ENCODE measurements at regions not wholly inside any gene's neighbourhood (a gene's known extent, or its start where the extent isn't known, plus 50 kb on each side); places are given as distances from the start of the nearest gene placed in this dataset.

GRCh38 chr9:75669721-75670120 lies 220.8 kb upstream of the PCSK5 start:
- Histone ChIP-seq H3K4me3 (replicated peaks in 1 of 2; ENCODE audit: low read depth in 1 of 2, low read length in 2 of 2) (no peak overlapping the region), H3K4me2 (ENCODE audit: low read length) (no peak overlapping the region), H3K4me1 (ENCODE audit: control insufficient read depth in 1 of 2, insufficient read depth in 2 of 2, low read length in 2 of 2) (no peaks in the 10 kb centered on the region), H3K9me3 (ENCODE audit: control insufficient read depth in 1 of 2, insufficient read depth in 1 of 2, low read depth in 1 of 2, low read length in 2 of 2) (no peaks in the 10 kb centered on the region), H3K36me3 (ENCODE audit: control insufficient read depth in 1 of 2, insufficient read depth in 2 of 2, low read length in 2 of 2) (no peaks in the 10 kb centered on the region), H3K79me2 (ENCODE audit: insufficient read depth, low read length) (no peaks in the 10 kb centered on the region), H3K27me3 (ENCODE audit: insufficient read depth, low read length) (peaks cover 36% of the 10 kb centered on the region), H3K9ac (ENCODE audit: low read length) (no peak overlapping the region), H3K9me2 (ENCODE audit: insufficient read depth) (no peaks in the 10 kb centered on the region), H4K20me1 (ENCODE audit: insufficient read depth) (no peaks in the 10 kb centered on the region), H3K27ac (ENCODE audit: low read depth, low read length) (no peak overlapping the region), H2AFZ (ENCODE audit: low read depth, low read length, poor library complexity, severe bottlenecking) (no peak overlapping the region)
- ATAC-seq (no peak), DNase-seq (ENCODE audit: low read depth, low spot score) (no peak)
- RAD21 ChIA-PET (ENCODE audit: low non-redundant PET in 1 of 2, low total read pairs in 2 of 2, uncharacterized antibody in 2 of 2, unreplicated experiment in 2 of 2) = no interaction called here
- TF ChIP-seq JUND (IDR thresholded peaks at IDR 0.05) (no peak), MAX (IDR thresholded peaks at IDR 0.05) (no peak), SRF (IDR thresholded peaks at IDR 0.05; ENCODE audit: low read depth) (no peak), EZH2phosphoT487 (IDR thresholded peaks at IDR 0.05; ENCODE audit: borderline replicate concordance) (no peak), CEBPB (IDR thresholded peaks at IDR 0.05; ENCODE audit: low read depth) (no peak), POLR2A (IDR thresholded peaks at IDR 0.05; ENCODE audit: borderline replicate concordance, extremely low read depth, insufficient read depth, insufficient read length) (no peak), YY1 (IDR thresholded peaks at IDR 0.05; ENCODE audit: extremely low read depth, insufficient replicate concordance, low read depth, low read length) (no peak)
- CTCF ChIA-PET = no interaction called here
- POLR2A ChIA-PET = no interaction called here
- no TSS peak for BruUV-seq (replicated peaks)
- intact Hi-C loops (cut with micrococcal nuclease) = no loop called here

- no peaks in the 10 kb centered on the region for H3K4me1 ChIP-seq (ENCODE audit: control insufficient read depth in 1 of 2, insufficient read depth in 2 of 2, low read length in 2 of 2)
- H4K20me1 ChIP-seq (ENCODE audit: insufficient read depth) = no peaks in the 10 kb centered on the region
- H3K79me2 ChIP-seq (ENCODE audit: insufficient read depth, low read length) = no peaks in the 10 kb centered on the region
- H3K27me3 ChIP-seq (ENCODE audit: insufficient read depth, low read length) = peaks cover 26% of the 10 kb centered on the region
- DNase-seq (ENCODE audit: low read depth, low spot score) (no peak), ATAC-seq (no peak)
- H3K9me2 ChIP-seq (ENCODE audit: insufficient read depth) = no peaks in the 10 kb centered on the region
- no peak overlapping the region for H3K9ac ChIP-seq (ENCODE audit: low read length)
- H2AFZ ChIP-seq (ENCODE audit: low read depth, low read length, poor library complexity, severe bottlenecking) = no peak overlapping the region
- ChIA-PET CTCF (no interaction called here), POLR2A (no interaction called here), RAD21 (ENCODE audit: low non-redundant PET in 1 of 2, low total read pairs in 2 of 2, uncharacterized antibody in 2 of 2, unreplicated experiment in 2 of 2) (no interaction called here)
- H3K36me3 ChIP-seq (ENCODE audit: control insufficient read depth in 1 of 2, insufficient read depth in 2 of 2, low read length in 2 of 2) = no peaks in the 10 kb centered on the region
- intact Hi-C loops (cut with micrococcal nuclease) = no loop called here
- H3K27ac ChIP-seq (ENCODE audit: low read depth, low read length) = no peak overlapping the region
- H3K9me3 ChIP-seq (ENCODE audit: control insufficient read depth in 1 of 2, insufficient read depth in 1 of 2, low read depth in 1 of 2, low read length in 2 of 2) = no peaks in the 10 kb centered on the region
- BruUV-seq (replicated peaks) = no TSS peak
- H3K4me2 ChIP-seq (ENCODE audit: low read length) = no peak overlapping the region
- no peak overlapping the region for H3K4me3 ChIP-seq (replicated peaks in 1 of 2; ENCODE audit: low read depth in 1 of 2, low read length in 2 of 2)
- TF ChIP-seq SIN3A (IDR thresholded peaks at IDR 0.05; ENCODE audit: low read depth) (no peak), SP1 (IDR thresholded peaks at IDR 0.05; ENCODE audit: low read depth) (no peak), POLR2A (IDR thresholded peaks at IDR 0.05; ENCODE audit: borderline replicate concordance, extremely low read depth, insufficient read depth, insufficient read length) (no peak), MAX (IDR thresholded peaks at IDR 0.05) (no peak), SRF (IDR thresholded peaks at IDR 0.05; ENCODE audit: low read depth) (no peak), EZH2 (IDR thresholded peaks at IDR 0.05) (no peak), ZFX (IDR thresholded peaks at IDR 0.05) (no peak), ELF1 (IDR thresholded peaks at IDR 0.05; ENCODE audit: borderline replicate concordance, low read depth) (no peak), CEBPB (IDR thresholded peaks at IDR 0.05; ENCODE audit: low read depth) (no peak), ZNF274 (IDR thresholded peaks at IDR 0.05; ENCODE audit: low read depth, low read length) (no peak), ZBTB33 (IDR thresholded peaks at IDR 0.05; ENCODE audit: extremely low read depth, insufficient replicate concordance, low read length) (no peak), CBX3 (IDR thresholded peaks at IDR 0.05; ENCODE audit: low read depth) (no peak), TCF7L2 (IDR thresholded peaks at IDR 0.05; ENCODE audit: borderline replicate concordance, extremely low read depth, insufficient read depth, insufficient read length) (no peak)
- TF ChIP-seq, protein P1, sequence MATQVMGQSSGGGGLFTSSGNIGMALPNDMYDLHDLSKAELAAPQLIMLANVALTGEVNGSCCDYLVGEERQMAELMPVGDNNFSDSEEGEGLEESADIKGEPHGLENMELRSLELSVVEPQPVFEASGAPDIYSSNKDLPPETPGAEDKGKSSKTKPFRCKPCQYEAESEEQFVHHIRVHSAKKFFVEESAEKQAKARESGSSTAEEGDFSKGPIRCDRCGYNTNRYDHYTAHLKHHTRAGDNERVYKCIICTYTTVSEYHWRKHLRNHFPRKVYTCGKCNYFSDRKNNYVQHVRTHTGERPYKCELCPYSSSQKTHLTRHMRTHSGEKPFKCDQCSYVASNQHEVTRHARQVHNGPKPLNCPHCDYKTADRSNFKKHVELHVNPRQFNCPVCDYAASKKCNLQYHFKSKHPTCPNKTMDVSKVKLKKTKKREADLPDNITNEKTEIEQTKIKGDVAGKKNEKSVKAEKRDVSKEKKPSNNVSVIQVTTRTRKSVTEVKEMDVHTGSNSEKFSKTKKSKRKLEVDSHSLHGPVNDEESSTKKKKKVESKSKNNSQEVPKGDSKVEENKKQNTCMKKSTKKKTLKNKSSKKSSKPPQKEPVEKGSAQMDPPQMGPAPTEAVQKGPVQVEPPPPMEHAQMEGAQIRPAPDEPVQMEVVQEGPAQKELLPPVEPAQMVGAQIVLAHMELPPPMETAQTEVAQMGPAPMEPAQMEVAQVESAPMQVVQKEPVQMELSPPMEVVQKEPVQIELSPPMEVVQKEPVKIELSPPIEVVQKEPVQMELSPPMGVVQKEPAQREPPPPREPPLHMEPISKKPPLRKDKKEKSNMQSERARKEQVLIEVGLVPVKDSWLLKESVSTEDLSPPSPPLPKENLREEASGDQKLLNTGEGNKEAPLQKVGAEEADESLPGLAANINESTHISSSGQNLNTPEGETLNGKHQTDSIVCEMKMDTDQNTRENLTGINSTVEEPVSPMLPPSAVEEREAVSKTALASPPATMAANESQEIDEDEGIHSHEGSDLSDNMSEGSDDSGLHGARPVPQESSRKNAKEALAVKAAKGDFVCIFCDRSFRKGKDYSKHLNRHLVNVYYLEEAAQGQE (IDR thresholded peaks at IDR 0.05; ENCODE audit: low read depth) = no peak
Observed at GRCh38 chr9:75671354-75671753, 219.1 kb upstream of the PCSK5 start.
